ENCODE measurements at regions not wholly inside any gene's neighbourhood (a gene's known extent, or its start where the extent isn't known, plus 50 kb on each side); places are given as distances from the start of the nearest gene placed in this dataset.

DNA sequence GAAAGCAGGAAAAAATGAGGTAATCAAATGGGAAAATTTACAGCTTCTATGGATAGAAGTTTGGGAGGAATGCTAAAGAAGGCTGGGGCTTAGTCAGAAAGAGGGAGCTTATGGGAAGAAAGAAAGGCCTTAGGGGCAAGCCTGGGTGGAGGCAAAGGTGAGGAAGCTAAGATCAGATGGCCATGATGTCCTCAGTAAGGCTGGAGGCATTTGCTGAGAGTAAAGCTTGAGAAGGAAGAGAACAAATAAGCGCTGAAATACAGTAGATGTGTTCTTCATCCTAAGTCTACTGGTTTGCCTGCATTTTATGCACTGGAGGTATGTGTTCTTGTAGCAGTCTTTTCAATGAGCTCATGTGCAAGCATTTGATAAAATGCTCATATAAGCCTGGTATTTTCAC lies 355.4 kb downstream of the BRINP2 start:
- TF ChIP-seq, protein P1, sequence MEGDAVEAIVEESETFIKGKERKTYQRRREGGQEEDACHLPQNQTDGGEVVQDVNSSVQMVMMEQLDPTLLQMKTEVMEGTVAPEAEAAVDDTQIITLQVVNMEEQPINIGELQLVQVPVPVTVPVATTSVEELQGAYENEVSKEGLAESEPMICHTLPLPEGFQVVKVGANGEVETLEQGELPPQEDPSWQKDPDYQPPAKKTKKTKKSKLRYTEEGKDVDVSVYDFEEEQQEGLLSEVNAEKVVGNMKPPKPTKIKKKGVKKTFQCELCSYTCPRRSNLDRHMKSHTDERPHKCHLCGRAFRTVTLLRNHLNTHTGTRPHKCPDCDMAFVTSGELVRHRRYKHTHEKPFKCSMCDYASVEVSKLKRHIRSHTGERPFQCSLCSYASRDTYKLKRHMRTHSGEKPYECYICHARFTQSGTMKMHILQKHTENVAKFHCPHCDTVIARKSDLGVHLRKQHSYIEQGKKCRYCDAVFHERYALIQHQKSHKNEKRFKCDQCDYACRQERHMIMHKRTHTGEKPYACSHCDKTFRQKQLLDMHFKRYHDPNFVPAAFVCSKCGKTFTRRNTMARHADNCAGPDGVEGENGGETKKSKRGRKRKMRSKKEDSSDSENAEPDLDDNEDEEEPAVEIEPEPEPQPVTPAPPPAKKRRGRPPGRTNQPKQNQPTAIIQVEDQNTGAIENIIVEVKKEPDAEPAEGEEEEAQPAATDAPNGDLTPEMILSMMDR (IDR thresholded peaks at IDR 0.05), result no peak
- DNase-seq (ENCODE audit: low spot score), result no peak
- H3K27ac ChIP-seq, result no peak overlapping the region
- no peak overlapping the region for H3K4me3 ChIP-seq

DNA sequence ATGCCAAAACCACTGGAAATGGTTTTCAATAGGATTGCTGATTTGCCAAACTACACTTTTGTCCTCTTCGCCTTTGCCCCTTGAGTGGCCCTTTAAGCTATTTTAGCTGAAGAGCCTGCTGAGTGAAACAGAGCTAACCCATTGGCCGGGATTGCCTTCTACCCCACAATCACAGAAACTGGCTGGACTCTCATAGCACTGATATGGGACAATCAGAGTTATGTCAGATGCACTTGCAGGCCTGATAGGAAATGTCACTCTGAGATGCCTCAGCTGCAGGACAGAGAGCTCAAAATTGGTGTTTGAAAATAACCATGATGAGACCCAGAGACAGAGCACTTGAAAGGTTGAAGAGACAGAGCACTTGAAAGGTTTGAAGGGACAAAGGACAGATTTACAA lies 354.4 kb downstream of the BRINP2 start:
- TF ChIP-seq, protein P1 (IDR thresholded peaks at IDR 0.05), result no peak
- H3K4me3 ChIP-seq, result no peak overlapping the region
- H3K27ac ChIP-seq, result no peak overlapping the region
- no peak for DNase-seq (ENCODE audit: low spot score)

DNA sequence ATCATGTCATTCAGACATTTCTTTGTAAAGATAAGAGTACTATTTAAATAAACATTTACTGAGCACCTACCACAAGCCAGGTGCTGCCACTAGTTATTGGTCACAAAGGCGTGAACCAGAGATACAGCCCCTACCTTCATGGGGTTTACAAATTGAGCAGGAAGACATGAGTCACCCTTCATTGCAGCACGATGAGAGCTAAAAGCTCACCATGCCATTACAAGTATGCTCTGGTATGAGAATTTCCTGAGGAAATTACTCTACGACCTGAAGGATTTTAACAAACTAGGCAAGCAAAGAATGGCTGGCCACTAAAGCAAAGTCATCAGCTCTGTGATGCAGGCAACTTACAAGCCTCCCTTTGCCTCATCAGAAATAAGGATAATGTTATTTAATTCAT lies 346.8 kb downstream of the BRINP2 start:
- TF ChIP-seq, protein P1 (IDR thresholded peaks at IDR 0.05), result no peak
- no peak overlapping the region for H3K27ac ChIP-seq
- no peak overlapping the region for H3K4me3 ChIP-seq
- no peak for DNase-seq (ENCODE audit: low spot score)

DNA sequence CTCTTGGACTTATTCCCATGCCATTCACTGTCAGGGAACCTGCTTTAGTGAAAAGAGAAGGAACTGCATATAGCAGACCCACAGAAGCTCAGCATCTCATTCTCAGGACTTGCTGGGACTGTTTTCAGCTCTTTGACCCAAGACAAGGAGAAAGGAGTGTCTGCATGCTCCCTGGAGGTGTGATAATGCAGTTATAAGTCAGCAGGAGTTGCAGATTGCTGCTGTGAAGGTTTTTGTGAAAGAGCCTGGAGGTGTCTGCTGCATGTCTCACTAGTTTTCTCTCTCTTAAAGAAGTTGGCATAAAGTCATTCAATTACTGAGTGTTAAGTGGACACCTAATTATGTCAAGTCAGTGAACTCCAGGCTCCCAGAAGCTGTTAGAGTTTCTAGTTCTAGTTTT lies 343.4 kb downstream of the BRINP2 start:
- DNase-seq (ENCODE audit: low spot score), result no peak
- TF ChIP-seq, protein P1 (IDR thresholded peaks at IDR 0.05), result no peak
- Histone ChIP-seq H3K4me3 (no peak overlapping the region), H3K27ac (no peak overlapping the region)

DNA sequence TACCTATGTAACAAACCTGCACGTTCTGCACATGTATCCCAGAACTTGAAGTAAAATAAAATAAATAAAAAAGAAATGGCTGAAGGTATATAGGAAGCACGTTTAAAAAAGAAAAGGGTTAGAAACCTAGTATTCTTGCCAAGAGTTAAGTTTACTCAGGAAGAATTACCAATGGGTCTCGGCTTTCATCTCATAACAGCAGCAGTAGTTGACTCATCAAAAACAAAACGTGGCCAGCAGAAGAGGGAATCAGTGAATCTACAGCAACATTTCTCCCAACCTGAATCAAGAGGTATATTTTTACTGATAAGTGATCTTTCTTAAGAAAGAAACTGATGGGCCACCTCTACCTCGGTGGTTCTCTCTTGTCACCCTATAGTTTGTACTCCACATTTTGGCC lies 340.3 kb downstream of the BRINP2 start:
- Histone ChIP-seq H3K4me3 (no peak overlapping the region), H3K27ac (no peak overlapping the region)
- no peak for DNase-seq (ENCODE audit: low spot score)
- TF ChIP-seq, protein P1 (IDR thresholded peaks at IDR 0.05), result no peak

DNA sequence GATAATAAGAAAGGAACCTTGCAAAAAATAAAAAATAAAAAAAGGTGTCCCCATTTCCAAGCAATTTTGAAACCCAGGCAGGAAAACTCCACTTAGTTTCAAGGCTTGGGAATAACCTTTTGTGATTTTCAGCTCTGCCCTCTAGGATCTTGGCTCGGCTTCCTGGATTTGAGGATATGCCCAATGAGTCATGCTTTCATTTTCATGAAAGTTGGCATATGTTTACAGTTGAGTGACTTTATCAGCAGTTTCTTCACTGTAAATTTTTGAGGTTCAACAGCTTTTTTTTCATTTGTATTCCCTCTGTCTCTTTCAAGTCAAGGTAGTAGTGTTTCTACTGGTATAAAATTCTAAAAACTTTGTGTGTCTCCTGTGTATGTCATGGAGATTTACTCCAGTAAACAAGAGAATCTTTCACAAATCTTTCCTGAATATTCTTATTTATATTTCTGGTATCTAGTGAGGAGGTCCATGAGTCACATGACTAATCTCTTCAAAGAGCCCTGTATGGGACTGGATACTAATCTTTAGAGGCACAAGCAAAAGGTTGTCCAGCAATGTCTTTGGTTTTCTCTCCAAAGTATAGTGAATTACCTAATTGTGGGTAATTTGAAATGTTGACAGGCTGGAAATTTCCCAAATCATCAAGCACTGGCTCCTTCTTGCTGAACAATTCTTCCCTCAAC lies 335.3 kb downstream of the BRINP2 start:
- H3K4me3 ChIP-seq, result no peak overlapping the region
- no peak overlapping the region for H3K27ac ChIP-seq
- DNase-seq (ENCODE audit: low spot score), result no peak
- TF ChIP-seq, protein P1 (IDR thresholded peaks at IDR 0.05), result no peak

DNA sequence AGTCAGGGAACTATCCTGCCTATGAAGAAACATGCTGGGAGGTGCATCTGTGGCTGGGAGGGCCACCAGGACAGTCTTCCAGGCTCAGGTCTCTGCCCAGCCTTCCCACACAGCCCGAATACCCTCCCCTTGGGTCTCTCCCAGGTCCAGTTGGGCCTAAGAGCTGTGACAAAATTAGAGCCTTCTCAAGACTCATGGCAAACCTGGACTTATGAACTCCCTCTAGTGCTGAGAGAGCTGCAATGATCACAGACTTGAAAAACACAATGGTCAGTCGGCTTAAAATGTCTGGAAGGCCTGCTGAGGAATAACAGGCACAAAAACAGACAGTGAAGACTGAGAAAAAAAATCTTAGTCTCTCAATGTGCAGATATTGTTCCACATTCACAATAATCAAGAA lies 325.1 kb downstream of the BRINP2 start:
- no peak for DNase-seq (ENCODE audit: low spot score)
- Histone ChIP-seq H3K27ac (no peak overlapping the region), H3K4me3 (no peak overlapping the region)
- TF ChIP-seq, protein P1 (IDR thresholded peaks at IDR 0.05), result no peak

All from coronary artery (tissue), 2 donors.